ENCODE measurements at regions not wholly inside any gene's neighbourhood (a gene's known extent, or its start where the extent isn't known, plus 50 kb on each side); places are given as distances from the start of the nearest gene placed in this dataset.

- H3K36me3 ChIP-seq (ENCODE audit: control insufficient read depth, insufficient read depth, low read length), result no peaks in the 10 kb centered on the region
- no peak overlapping the region for H3K4me3 ChIP-seq (ENCODE audit: low read depth, low read length)
- no peaks in the 10 kb centered on the region for H3K27me3 ChIP-seq (ENCODE audit: control insufficient read depth, insufficient read depth, low read length)
- TF ChIP-seq, protein P1, sequence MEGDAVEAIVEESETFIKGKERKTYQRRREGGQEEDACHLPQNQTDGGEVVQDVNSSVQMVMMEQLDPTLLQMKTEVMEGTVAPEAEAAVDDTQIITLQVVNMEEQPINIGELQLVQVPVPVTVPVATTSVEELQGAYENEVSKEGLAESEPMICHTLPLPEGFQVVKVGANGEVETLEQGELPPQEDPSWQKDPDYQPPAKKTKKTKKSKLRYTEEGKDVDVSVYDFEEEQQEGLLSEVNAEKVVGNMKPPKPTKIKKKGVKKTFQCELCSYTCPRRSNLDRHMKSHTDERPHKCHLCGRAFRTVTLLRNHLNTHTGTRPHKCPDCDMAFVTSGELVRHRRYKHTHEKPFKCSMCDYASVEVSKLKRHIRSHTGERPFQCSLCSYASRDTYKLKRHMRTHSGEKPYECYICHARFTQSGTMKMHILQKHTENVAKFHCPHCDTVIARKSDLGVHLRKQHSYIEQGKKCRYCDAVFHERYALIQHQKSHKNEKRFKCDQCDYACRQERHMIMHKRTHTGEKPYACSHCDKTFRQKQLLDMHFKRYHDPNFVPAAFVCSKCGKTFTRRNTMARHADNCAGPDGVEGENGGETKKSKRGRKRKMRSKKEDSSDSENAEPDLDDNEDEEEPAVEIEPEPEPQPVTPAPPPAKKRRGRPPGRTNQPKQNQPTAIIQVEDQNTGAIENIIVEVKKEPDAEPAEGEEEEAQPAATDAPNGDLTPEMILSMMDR (IDR thresholded peaks at IDR 0.05; ENCODE audit: insufficient read depth, low read depth, low read length), result no peak
- ChIA-PET CTCF (no interaction called here), POLR2A (no interaction called here)
- DNase-seq (ENCODE audit: low read depth), result no peak
Measured at GRCh38 chr20:21982559-21982958, 277.1 kb downstream of the PAX1 start.

DNA sequence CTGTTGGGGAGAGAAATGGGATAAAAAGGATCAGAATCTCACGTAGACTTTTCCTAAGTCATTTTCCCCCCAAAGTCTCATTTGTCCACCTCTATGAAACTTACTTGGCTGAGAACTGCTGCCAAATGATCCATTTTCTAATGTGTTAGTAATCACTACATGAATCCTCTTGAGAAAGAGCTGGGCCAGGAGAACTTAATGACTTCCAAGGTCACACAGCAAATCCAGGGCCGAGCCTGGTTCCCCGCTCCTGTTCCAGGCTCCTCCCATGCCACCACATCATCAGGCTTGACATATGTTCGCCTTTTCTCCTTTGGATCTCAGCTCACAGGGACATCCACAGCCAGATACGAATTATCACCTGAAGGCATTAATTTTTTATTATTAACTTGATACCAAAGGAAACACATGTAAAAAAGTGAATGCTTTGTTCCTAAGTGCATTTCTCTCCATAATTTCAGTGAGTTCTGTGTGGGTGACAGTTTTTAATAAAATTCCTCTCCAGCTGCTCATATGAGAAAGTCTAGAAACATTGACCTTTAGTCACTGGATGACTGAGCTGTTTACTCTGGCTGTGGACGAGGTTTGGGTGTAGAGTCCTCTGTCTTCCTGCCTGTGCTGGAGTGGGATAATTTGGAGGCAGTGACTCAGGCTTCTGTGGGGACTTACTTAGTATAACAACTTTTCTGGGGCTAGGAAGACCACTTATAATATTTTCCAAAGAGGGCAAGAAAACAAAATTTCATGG, 276.3 kb downstream of the PAX1 start:
- Histone ChIP-seq H3K4me3 (ENCODE audit: low read depth, low read length) (no peak overlapping the region), H3K36me3 (ENCODE audit: control insufficient read depth, insufficient read depth, low read length) (no peaks in the 10 kb centered on the region), H3K27me3 (ENCODE audit: control insufficient read depth, insufficient read depth, low read length) (no peaks in the 10 kb centered on the region)
- ChIA-PET POLR2A (no interaction called here), CTCF (interaction anchor here (1.4 kb wide), 1 partner anchor 18 kb away, joined by 4 read pairs; no protein-coding TSS in a partner anchor)
- TF ChIP-seq, protein P1 (IDR thresholded peaks at IDR 0.05; ENCODE audit: insufficient read depth, low read depth, low read length), result no peak
- DNase-seq (ENCODE audit: low read depth), result no peak

GRCh38 chr20:21981179-21981578, 275.7 kb downstream of the PAX1 start:
- H3K36me3 ChIP-seq (ENCODE audit: control insufficient read depth, insufficient read depth, low read length), result no peaks in the 10 kb centered on the region
- POLR2A ChIA-PET, result no interaction called here
- no peak overlapping the region for H3K4me3 ChIP-seq (ENCODE audit: low read depth, low read length)
- H3K27me3 ChIP-seq (ENCODE audit: control insufficient read depth, insufficient read depth, low read length), result no peaks in the 10 kb centered on the region
- no peak for DNase-seq (ENCODE audit: low read depth)
- CTCF ChIA-PET, result interaction anchor here (1.4 kb wide), 1 partner anchor 18 kb away, joined by 4 read pairs; no protein-coding TSS in a partner anchor
- TF ChIP-seq, protein P1 (IDR thresholded peaks at IDR 0.05; ENCODE audit: insufficient read depth, low read depth, low read length), result no peak

- POLR2A ChIA-PET, result no interaction called here
- CTCF ChIA-PET, result interaction anchor here (1.5 kb wide), 1 partner anchor 16 kb away, joined by 3 read pairs; no protein-coding TSS in a partner anchor
- no peak for DNase-seq (ENCODE audit: low read depth)
- Histone ChIP-seq H3K27me3 (ENCODE audit: control insufficient read depth, insufficient read depth, low read length) (no peaks in the 10 kb centered on the region), H3K4me3 (ENCODE audit: low read depth, low read length) (no peak overlapping the region), H3K36me3 (ENCODE audit: control insufficient read depth, insufficient read depth, low read length) (no peaks in the 10 kb centered on the region)
- TF ChIP-seq, protein P1 (IDR thresholded peaks at IDR 0.05; ENCODE audit: insufficient read depth, low read depth, low read length), result no peak
Measured at GRCh38 chr20:21971436-21971835, 266.0 kb downstream of the PAX1 start.

DNA sequence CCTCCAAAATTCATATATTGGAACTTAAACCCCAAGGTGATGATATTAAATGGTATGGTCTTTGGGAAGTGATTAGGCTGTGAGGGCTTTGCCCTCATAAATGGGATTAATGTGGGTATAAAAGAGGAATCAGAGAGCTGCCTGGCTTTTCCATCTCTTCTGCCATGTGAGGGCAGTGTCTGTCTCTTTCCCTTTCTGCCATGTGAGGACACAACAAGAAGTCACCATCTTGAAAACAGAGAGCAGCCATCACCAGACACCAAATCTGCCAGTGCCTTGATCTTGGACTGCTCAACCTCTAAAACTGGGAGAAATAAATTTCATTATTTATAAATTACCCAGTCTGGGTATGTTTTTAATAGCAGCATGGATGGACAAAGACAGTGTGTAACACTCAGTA, 263.0 kb downstream of the PAX1 start:
- no peak for DNase-seq (ENCODE audit: low read depth)
- no peaks in the 10 kb centered on the region for H3K36me3 ChIP-seq (ENCODE audit: control insufficient read depth, insufficient read depth, low read length)
- ChIA-PET POLR2A (no interaction called here), CTCF (no interaction called here)
- TF ChIP-seq, protein P1 (IDR thresholded peaks at IDR 0.05; ENCODE audit: insufficient read depth, low read depth, low read length), result no peak
- no peak overlapping the region for H3K4me3 ChIP-seq (ENCODE audit: low read depth, low read length)
- no peaks in the 10 kb centered on the region for H3K27me3 ChIP-seq (ENCODE audit: control insufficient read depth, insufficient read depth, low read length)

All from BJ (cell line).